Neural cell (in vitro differentiated cells): ENCODE measurements at regions not wholly inside any gene's neighbourhood (a gene's known extent, or its start where the extent isn't known, plus 50 kb on each side); places are given as distances from the start of the nearest gene placed in this dataset.

ENCODE experiments used
- EP300 ChIP-seq: fragments of 450-650 bp; conservative IDR thresholded peaks from 2 replicates; pipeline ENCODE4 v1.6.1; 2014; ENCODE audit warnings: antibody characterized with exemption, mild to moderate bottlenecking, moderate library complexity; ENCODE audit not compliant: poor library complexity, severe bottlenecking
- EZH2 ChIP-seq: fragments of 200-600, 300-800 bp; shearing (Covaris generic), sonication (generic); IDR thresholded peaks from 2 replicates; pipeline ENCODE4 v1.6.1; 2014; ENCODE audit warnings: antibody characterized with exemption, low read length, borderline replicate concordance, mild to moderate bottlenecking; ENCODE audit not compliant: insufficient read depth, poor library complexity, severe bottlenecking
- POLR2AphosphoS5 ChIP-seq: IDR thresholded peaks from 2 replicates; pipeline ENCODE4 v1.6.1; 2012
- RAD21 ChIP-seq: fragments of 450-650 bp; conservative IDR thresholded peaks from 2 replicates; pipeline ENCODE4 v1.6.1; 2014; ENCODE audit warnings: antibody characterized with exemption, mild to moderate bottlenecking, moderate library complexity
- SMC3 ChIP-seq: fragments of 450-650 bp; conservative IDR thresholded peaks from 2 replicates; pipeline ENCODE4 v1.6.1; 2014; ENCODE audit warnings: antibody characterized with exemption, mild to moderate bottlenecking, moderate library complexity; ENCODE audit not compliant: poor library complexity
- TAF1 ChIP-seq: IDR thresholded peaks from 2 replicates; pipeline ENCODE4 v1.6.1; 2012; ENCODE audit warnings: low read depth
- TF ChIP-seq, protein P1 (sequence below): fragments of 450-650 bp; IDR thresholded peaks from 2 replicates; pipeline ENCODE4 v1.5.1; 2014; ENCODE audit warnings: antibody characterized with exemption, mild to moderate bottlenecking, moderate library complexity; ENCODE audit not compliant: poor library complexity, severe bottlenecking
- TF ChIP-seq, protein P2 (sequence below): IDR thresholded peaks from 2 replicates; pipeline ENCODE4 v1.6.1; 2012; ENCODE audit warnings: borderline replicate concordance

DNA sequence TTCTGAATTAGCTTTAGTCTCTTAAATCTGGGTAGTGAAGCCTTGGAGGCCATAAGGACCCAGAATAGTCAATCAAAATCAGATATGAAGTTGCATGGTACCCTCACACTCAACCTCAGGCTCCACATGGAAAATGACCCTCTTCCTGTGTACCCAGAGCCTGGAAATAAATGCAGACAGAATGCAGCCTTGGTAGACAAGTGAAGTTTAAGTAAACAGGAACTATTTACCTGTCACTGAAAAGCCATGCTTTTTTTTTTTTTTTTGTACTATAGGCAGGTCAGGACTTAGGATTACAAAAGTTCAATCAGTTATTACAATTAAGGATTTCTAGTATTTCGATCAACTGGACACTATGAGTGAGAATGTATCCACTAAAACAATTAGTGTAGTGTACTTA is 2654.2 kb upstream of the PCDH20 start:
- TF ChIP-seq RAD21 = no peak
- TF ChIP-seq, protein P1, sequence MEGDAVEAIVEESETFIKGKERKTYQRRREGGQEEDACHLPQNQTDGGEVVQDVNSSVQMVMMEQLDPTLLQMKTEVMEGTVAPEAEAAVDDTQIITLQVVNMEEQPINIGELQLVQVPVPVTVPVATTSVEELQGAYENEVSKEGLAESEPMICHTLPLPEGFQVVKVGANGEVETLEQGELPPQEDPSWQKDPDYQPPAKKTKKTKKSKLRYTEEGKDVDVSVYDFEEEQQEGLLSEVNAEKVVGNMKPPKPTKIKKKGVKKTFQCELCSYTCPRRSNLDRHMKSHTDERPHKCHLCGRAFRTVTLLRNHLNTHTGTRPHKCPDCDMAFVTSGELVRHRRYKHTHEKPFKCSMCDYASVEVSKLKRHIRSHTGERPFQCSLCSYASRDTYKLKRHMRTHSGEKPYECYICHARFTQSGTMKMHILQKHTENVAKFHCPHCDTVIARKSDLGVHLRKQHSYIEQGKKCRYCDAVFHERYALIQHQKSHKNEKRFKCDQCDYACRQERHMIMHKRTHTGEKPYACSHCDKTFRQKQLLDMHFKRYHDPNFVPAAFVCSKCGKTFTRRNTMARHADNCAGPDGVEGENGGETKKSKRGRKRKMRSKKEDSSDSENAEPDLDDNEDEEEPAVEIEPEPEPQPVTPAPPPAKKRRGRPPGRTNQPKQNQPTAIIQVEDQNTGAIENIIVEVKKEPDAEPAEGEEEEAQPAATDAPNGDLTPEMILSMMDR = no peak
- no peak for TF ChIP-seq EZH2
- TF ChIP-seq POLR2AphosphoS5 = no peak
- TF ChIP-seq TAF1 = no peak
- no peak for TF ChIP-seq SMC3
- TF ChIP-seq, protein P2, sequence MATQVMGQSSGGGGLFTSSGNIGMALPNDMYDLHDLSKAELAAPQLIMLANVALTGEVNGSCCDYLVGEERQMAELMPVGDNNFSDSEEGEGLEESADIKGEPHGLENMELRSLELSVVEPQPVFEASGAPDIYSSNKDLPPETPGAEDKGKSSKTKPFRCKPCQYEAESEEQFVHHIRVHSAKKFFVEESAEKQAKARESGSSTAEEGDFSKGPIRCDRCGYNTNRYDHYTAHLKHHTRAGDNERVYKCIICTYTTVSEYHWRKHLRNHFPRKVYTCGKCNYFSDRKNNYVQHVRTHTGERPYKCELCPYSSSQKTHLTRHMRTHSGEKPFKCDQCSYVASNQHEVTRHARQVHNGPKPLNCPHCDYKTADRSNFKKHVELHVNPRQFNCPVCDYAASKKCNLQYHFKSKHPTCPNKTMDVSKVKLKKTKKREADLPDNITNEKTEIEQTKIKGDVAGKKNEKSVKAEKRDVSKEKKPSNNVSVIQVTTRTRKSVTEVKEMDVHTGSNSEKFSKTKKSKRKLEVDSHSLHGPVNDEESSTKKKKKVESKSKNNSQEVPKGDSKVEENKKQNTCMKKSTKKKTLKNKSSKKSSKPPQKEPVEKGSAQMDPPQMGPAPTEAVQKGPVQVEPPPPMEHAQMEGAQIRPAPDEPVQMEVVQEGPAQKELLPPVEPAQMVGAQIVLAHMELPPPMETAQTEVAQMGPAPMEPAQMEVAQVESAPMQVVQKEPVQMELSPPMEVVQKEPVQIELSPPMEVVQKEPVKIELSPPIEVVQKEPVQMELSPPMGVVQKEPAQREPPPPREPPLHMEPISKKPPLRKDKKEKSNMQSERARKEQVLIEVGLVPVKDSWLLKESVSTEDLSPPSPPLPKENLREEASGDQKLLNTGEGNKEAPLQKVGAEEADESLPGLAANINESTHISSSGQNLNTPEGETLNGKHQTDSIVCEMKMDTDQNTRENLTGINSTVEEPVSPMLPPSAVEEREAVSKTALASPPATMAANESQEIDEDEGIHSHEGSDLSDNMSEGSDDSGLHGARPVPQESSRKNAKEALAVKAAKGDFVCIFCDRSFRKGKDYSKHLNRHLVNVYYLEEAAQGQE = no peak
- TF ChIP-seq EP300 = no peak
